ENCODE measurements at regions not wholly inside any gene's neighbourhood (a gene's known extent, or its start where the extent isn't known, plus 50 kb on each side); places are given as distances from the start of the nearest gene placed in this dataset.

- in situ Hi-C loops (cut with MboI): loop anchor here (25.0 kb wide), 1 partner anchor 618 kb away; no protein-coding TSS in a partner anchor
- no peaks in the 10 kb centered on the region for H3K36me3 ChIP-seq (ENCODE audit: low read depth)
Observed at GRCh38 chr21:15480160-15480559, 249.6 kb upstream of the USP25 start.

DNA sequence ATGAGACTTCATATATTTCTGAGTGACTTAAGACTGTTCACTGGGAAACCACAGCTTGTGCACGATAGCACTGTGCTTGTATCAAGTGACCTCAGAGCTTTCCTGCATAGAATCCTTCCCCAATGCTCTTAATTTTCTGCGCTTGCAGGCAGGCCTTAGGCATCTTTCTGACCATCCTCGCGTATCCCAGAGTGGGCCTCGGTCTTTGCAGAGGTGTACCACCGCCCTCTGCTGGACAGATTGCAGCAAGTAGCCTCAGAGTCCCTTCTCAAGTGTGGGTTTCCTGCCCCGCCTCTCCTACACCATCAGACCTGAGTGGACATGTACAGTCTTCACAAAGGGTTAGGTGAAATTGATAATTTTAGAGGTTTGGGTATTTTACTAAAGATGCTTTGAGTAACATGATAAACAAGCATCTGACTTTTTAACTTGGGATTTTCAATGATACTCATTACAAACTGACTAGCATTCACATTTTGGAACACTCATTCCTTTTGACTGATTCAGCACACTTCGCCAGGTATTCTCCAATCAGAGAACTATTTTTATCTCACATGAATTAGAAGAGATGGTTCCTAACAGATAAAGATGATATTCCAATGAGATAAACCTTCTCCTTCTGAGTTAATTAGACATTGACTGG, 246.5 kb upstream of the USP25 start:
- H3K79me2 ChIP-seq (ENCODE audit: insufficient read depth): no peaks in the 10 kb centered on the region
- no peaks in the 10 kb centered on the region for H3K9me3 ChIP-seq (ENCODE audit: low read depth)
- no peak for TF ChIP-seq EZH2 (IDR thresholded peaks at IDR 0.05; ENCODE audit: insufficient read depth, poor library complexity, severe bottlenecking)
- no peak for TF ChIP-seq EZH2phosphoT487 (IDR thresholded peaks at IDR 0.05; ENCODE audit: insufficient read depth, low read depth)
- no peaks in the 10 kb centered on the region for H3K27me3 ChIP-seq (replicated peaks; ENCODE audit: insufficient read depth)
- H2AFZ ChIP-seq: 0 out of 2 replicates have a peak overlapping the region, but pooled peaks have one; percentile 15
- H3K36me3 ChIP-seq (ENCODE audit: low read depth): no peaks in the 10 kb centered on the region
- H3K27ac ChIP-seq: no peak overlapping the region
- H3K9ac ChIP-seq: no peak overlapping the region
- H3K4me2 ChIP-seq (ENCODE audit: unreplicated experiment): no peak overlapping the region
- no peaks in the 10 kb centered on the region for H3K4me1 ChIP-seq (ENCODE audit: insufficient read depth)
- no peak overlapping the region for H3K4me3 ChIP-seq
- 13 to 17% methylated on average over 8 of the region's 8 CpGs for WGBS, 2 experiments (ENCODE audit: low coverage in 1 of 2, low lambda C conversion rate in 2 of 2, missing lambda C conversion rate in 2 of 2)
- H3F3A ChIP-seq (ENCODE audit: insufficient read depth): no peaks in the 10 kb centered on the region
- no peaks in the 10 kb centered on the region for H4K20me1 ChIP-seq (ENCODE audit: insufficient read depth)
- in situ Hi-C loops (cut with MboI): loop anchor here (25.0 kb wide), 1 partner anchor 621 kb away; no protein-coding TSS in a partner anchor
- no peaks in the 10 kb centered on the region for H3K9me2 ChIP-seq (ENCODE audit: insufficient read depth)
- peak; percentile 90 for DNase-seq

More at GRCh38 chr21:15480160-15480559, 249.6 kb upstream of the USP25 start:
- TF ChIP-seq EZH2 (IDR thresholded peaks at IDR 0.05; ENCODE audit: insufficient read depth, poor library complexity, severe bottlenecking) (no peak), EZH2phosphoT487 (IDR thresholded peaks at IDR 0.05; ENCODE audit: insufficient read depth, low read depth) (no peak)
- Histone ChIP-seq H3K27ac (no peak overlapping the region), H3F3A (ENCODE audit: insufficient read depth) (no peaks in the 10 kb centered on the region), H3K9me2 (ENCODE audit: insufficient read depth) (no peaks in the 10 kb centered on the region), H3K4me3 (no peak overlapping the region), H3K9me3 (ENCODE audit: low read depth) (no peaks in the 10 kb centered on the region), H4K20me1 (ENCODE audit: insufficient read depth) (no peaks in the 10 kb centered on the region), H3K9ac (no peak overlapping the region), H3K4me1 (ENCODE audit: insufficient read depth) (no peaks in the 10 kb centered on the region), H2AFZ (no peak overlapping the region), H3K79me2 (ENCODE audit: insufficient read depth) (no peaks in the 10 kb centered on the region), H3K27me3 (replicated peaks; ENCODE audit: insufficient read depth) (no peaks in the 10 kb centered on the region), H3K4me2 (ENCODE audit: unreplicated experiment) (no peak overlapping the region)
- DNase-seq: no peak
- WGBS, 2 experiments (ENCODE audit: low coverage in 1 of 2, low lambda C conversion rate in 2 of 2, missing lambda C conversion rate in 2 of 2): 62 to 68% methylated on average over 6 of the region's 6 CpGs

DNA sequence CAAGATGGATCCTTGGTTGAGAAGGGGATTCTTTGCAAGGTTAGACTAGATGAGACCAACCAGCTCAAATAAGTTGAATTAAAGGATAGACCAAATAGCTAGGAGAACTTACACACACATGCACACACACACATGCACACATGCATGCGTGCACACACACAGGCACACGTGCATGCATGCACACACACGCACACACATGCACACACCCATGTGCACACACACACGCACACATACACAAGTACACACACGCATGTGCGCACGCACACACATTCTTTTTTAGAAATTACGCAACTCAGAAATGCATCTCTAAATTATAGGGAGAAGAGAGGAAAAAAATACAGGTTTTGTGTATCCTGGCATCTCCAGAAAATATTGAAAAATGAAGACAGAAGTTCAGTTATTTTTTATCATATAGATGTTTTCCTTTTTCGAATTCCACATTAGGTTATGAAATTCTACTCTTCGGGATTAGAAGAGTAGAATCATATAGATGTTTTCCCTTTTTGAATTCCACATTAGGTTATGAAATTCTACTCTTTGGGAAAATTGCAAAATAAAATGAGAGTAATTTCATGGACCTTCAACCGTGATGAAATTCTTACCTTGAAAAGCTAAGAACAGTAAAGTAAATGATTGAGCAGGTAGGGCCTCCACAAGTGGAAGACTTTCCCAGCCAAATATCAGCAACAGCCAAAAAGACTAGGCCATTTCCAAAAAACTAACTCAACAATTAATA, 243.2 kb upstream of the USP25 start:
- Histone ChIP-seq H3K79me2 (ENCODE audit: insufficient read depth) (no peaks in the 10 kb centered on the region), H4K20me1 (ENCODE audit: insufficient read depth) (no peaks in the 10 kb centered on the region), H3K9ac (no peak overlapping the region), H3K27me3 (replicated peaks; ENCODE audit: insufficient read depth) (no peaks in the 10 kb centered on the region), H3K4me2 (ENCODE audit: unreplicated experiment) (no peak overlapping the region), H2AFZ (no peak overlapping the region), H3K4me1 (ENCODE audit: insufficient read depth) (no peaks in the 10 kb centered on the region), H3K36me3 (ENCODE audit: low read depth) (no peaks in the 10 kb centered on the region), H3F3A (ENCODE audit: insufficient read depth) (no peaks in the 10 kb centered on the region), H3K9me2 (ENCODE audit: insufficient read depth) (no peaks in the 10 kb centered on the region), H3K9me3 (ENCODE audit: low read depth) (no peaks in the 10 kb centered on the region), H3K4me3 (no peak overlapping the region), H3K27ac (no peak overlapping the region)
- no peak for TF ChIP-seq EZH2phosphoT487 (IDR thresholded peaks at IDR 0.05; ENCODE audit: insufficient read depth, low read depth)
- TF ChIP-seq EZH2 (IDR thresholded peaks at IDR 0.05; ENCODE audit: insufficient read depth, poor library complexity, severe bottlenecking): no peak
- in situ Hi-C loops (cut with MboI): loop anchor here (25.0 kb wide), 1 partner anchor 624 kb away; no protein-coding TSS in a partner anchor
- WGBS, 2 experiments (ENCODE audit: low coverage in 1 of 2, low lambda C conversion rate in 2 of 2, missing lambda C conversion rate in 2 of 2): 84 to 85% methylated on average over 11 of the region's 11 CpGs
- DNase-seq: no peak

- in situ Hi-C loops (cut with MboI): loop anchor here (25.0 kb wide), 1 partner anchor 625 kb away; no protein-coding TSS in a partner anchor
Observed at GRCh38 chr21:15487196-15487550, 242.6 kb upstream of the USP25 start.

More at GRCh38 chr21:15487196-15487550, 242.6 kb upstream of the USP25 start:
- Histone ChIP-seq H2AFZ (no peak overlapping the region), H3K9ac (no peak overlapping the region), H4K20me1 (ENCODE audit: insufficient read depth) (no peaks in the 10 kb centered on the region), H3K9me2 (ENCODE audit: insufficient read depth) (no peaks in the 10 kb centered on the region), H3K9me3 (ENCODE audit: low read depth) (no peaks in the 10 kb centered on the region), H3K4me2 (ENCODE audit: unreplicated experiment) (no peak overlapping the region), H3F3A (ENCODE audit: insufficient read depth) (no peaks in the 10 kb centered on the region), H3K4me1 (ENCODE audit: insufficient read depth) (no peaks in the 10 kb centered on the region), H3K79me2 (ENCODE audit: insufficient read depth) (no peaks in the 10 kb centered on the region), H3K4me3 (no peak overlapping the region), H3K27me3 (replicated peaks; ENCODE audit: insufficient read depth) (no peaks in the 10 kb centered on the region), H3K36me3 (ENCODE audit: low read depth) (no peaks in the 10 kb centered on the region), H3K27ac (no peak overlapping the region)
- WGBS, 2 experiments (ENCODE audit: low coverage in 1 of 2, low lambda C conversion rate in 2 of 2, missing lambda C conversion rate in 2 of 2): 54 to 65% methylated on average over 3 of the region's 3 CpGs
- DNase-seq: no peak
- no peak for TF ChIP-seq EZH2 (IDR thresholded peaks at IDR 0.05; ENCODE audit: insufficient read depth, poor library complexity, severe bottlenecking)
- no peak for TF ChIP-seq EZH2phosphoT487 (IDR thresholded peaks at IDR 0.05; ENCODE audit: insufficient read depth, low read depth)
